Stimulated activated CD4-positive, alpha-beta T cell treated with anti-CD3 and anti-CD28 coated beads, Interleukin-1b, Interleukin-23, amount 100 ng/mL, for 1 hour (primary cell): ENCODE measurements at regions not wholly inside any gene's neighbourhood (a gene's known extent, or its start where the extent isn't known, plus 50 kb on each side); places are given as distances from the start of the nearest gene placed in this dataset.

Experiments
- DNase-seq, 2 donors: peaks; one replicate each; pipeline ENCODE4 v3.0.0-alpha.2; 2020; ENCODE audit warnings: low read depth in 2 of 2

DNA sequence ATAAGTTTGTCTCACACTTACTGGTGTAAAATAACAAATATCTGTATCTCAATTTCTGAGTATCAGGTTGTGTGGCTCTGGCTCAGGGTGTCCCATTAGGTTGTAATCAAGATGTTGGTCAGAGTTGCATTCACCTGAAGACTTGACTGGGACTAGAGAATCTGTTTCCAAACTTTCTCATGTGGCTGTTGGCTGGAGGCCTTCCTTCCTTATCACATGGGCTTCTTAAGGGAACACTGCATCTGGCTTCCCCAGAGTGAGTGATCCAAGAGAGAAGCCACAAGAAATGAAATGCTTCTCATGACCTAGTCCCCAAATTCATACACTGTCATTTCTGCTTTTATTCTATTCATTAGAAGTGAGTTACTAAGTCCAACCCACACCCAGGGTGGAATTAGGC lies 568.4 kb upstream of the CAMK1G start:
- DNase-seq: no peak

DNA sequence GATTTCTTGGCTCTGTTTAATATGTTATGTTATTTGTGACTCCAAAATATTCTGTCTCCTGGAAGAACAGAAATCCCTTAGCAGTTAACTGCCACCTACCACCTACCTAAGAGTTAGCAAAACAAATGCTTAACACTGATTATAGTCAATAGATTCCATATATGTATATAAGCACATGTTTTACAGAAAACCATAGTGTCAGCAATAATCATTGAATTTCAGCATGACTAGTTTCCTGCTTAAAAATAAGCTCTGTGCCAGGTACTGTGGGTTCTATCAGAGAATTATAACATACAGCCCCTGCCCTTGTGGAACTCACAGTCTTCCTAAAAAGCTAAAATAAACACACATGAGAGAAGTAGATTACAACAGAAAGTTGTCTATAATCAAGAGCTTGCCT lies 561.9 kb upstream of the CAMK1G start:
- no peak for DNase-seq

DNA sequence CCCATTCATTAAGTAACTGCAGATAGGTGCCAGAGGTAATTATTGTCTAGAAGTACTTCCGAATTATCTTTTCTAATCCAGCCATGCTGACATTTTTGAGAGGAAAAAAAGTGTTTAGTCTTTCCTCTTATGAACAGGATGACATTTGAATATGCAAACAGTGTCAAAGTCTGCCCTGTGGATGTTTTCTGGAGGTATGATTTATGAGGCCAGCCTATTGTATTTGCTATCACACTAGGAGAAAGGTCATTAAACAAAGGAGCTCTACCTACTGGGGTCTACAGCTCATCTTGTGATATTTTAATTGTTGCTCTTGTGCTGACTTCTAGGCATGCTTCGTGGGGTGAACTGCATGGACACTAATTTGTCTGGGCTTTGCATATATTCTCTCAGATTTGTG lies 559.7 kb upstream of the CAMK1G start:
- no peak for DNase-seq

DNA sequence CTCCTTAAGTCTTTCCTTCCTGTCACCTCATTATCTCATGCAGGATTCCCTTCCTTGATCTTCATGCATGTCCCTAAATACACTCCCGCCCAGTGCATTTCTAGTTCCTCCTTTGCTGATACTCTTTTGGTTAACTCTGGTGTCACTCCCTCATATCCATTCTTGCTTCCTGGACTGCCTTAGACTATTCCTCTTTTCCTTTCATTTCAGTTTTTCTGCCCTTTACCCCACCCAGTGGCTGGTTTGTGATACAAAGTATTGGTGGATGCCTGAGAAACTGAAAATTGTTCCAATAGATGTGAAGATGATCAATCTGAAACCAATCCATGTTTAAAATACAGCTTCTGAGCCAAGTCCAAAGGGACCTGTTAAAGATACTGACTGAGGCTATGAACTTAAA lies 553.8 kb upstream of the CAMK1G start:
- no peak for DNase-seq

DNA sequence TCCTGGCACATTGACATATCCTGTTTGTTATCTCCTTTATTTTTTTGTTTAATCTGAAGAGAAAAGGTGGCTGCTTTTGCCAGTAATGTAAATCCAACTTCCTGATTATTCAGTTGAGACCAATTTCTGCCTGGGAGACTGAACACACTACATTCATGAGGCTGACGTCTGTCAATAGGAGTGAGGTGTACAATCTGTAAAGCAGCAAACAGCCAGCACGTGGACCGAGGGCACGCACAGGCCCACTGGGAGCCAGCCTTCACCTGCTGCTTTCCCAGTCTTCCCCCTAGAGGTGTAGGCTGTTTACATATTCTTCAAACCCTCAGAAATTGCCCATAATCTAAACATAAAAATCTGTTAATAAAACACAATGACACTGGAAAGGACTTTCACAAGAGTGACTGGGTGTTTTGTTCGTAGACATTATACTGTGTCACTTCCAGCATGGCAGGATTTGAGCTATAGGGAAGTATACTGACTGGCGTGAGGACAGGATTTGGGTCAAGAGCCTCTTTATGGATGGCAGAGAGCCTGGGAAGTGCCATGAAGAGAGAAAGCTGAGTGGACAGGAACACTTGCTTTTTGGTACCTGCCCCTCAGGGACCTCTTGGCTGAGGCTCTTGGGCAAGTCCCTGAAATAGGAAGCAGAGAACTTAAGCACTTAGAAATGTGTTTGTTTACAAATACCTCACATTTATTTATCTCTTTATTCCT lies 552.9 kb upstream of the CAMK1G start:
- no peak for DNase-seq

DNA sequence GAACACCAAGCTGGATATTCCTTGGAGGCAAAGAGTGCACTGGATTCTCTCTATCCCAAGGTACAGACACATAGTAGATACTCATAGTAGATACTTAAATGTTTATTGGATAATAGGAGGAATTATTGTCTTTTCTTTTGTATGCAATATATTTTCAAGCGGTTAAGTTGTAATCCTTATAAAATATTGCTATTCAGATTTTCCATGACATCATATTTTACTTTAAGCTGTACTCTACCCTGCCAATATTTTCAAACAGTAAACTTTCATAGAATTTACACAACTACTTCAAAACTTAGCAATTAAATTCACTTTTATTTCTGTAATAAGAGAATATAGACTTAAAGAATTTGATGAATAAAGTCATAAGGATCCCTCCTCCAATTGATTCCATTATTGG lies 546.5 kb upstream of the CAMK1G start:
- no peak for DNase-seq

DNA sequence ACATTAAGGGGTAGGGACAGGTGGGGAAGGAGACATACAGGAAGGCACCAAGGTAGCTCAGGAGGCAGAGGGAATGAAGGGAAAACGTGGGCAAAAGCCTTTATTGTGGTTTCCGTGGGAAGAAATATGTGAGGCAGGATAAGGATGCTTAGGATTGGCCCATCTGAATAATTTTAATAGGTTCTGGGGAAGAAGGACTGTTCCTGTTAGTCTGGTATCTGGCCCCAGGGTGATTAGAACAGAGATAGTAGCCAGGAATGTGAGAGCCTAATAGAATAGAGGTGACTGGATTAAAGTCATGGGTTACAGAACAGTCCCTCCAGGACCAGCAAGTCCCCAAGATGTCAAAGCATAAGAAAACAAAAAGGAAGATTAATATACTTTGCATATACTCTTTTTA lies 545.2 kb upstream of the CAMK1G start:
- no peak for DNase-seq

DNA sequence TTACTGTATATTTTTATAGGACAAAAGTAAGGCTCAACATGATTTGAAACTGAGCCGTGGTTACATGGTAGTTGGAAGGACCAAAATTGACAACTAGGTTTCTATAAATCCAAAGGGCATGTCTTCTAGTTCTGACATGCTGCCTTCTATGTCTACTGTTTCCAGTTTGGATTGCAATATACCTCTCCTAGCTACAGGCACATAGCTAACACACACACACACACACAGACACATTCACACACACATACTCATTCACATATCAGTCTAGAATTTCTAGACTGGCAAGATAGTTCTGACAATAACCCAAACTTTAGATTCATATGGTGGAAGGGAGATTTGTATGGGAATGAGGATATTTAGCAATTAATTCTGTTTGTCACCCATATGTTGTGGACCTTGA lies 544.8 kb upstream of the CAMK1G start:
- DNase-seq: no peak

DNA sequence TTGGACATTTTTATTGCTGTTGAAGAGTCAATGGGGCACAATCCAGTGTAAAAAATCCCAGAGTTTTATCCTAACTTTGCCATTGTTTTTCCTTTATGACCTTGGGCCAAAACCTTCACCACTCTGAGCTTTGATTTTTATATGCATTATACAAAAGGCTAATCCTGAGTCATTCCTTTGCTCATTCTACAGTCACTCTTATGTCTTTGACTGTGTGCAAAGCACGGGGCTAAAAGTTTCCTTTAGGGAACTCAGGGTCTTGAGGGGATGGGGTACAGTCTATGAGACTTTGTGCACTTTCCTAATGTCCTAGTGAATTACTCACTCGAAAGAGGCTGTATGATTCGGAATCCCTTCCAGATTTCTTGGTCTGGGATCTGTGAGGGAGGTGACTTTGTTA lies 543.2 kb upstream of the CAMK1G start:
- DNase-seq: no peak

DNA sequence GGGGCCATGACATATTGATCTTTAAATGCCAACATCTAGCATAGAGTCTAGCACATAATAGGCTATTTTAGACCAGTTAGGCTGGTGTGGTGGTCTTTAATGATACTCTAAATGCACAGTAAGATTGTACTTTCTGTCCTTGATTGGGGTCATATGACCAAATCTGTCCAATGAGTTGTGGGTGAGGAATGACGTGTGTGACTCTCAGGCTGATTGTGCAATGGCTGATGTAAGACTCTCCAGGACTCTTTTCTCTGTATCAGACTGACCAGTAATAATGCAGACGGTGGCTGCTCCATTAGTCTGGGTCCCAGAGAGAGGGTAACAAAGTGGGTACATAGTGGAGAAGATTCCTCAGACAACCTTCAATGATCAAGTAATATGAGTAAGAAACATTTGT lies 541.6 kb upstream of the CAMK1G start:
- no peak for DNase-seq

DNA sequence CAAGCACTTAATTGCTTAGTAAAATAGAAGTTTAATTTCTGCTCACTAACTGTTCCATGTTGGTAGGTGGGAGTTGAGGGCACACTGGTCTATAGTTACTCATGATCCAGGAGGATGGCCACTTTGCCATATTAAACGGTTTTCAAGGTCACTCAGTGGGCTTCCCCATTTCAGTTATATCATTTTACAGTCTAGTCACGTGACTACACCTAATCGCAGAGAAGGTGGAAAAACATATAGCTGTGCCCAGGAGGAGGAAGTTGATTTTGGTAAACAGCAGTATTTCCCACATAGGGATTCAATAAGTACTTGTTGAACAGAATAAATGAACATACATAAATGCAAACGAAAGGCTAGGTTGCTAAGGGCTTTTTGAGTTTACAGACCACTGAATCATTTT lies 541.1 kb upstream of the CAMK1G start:
- no peak for DNase-seq

DNA sequence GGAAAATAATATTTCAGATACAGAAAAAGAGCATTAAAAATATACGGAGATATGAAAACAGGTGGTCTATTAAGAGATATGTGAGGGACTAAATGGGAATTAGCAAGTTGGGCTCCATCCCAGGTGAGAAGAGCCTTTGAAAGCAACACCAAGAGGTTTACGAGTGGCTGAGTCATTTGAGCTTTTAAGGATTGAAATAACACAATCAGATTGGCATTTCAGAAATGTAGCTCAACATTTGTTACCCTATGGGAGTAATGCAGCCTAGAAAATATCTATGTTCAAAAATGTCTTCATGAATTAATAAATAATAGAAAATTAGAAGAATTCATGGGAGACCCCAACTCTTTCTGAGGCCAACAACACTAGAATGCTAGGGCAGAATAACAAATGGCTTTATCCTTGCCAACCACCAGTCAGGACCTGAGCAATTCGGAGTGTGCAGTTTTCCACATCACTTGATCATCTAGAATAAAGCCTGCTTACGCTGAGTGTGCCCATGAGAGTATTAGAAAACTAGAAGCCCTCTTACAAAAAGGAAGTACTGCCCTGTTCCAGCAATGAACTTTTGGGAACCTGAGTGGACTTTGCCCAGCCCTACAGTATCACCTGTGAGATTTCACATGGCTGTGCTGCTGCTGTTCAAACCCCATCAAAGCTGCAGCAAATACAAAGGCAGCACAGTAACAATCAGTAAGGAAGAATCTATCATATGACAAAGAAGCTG lies 538.0 kb upstream of the CAMK1G start:
- no peak for DNase-seq

DNA sequence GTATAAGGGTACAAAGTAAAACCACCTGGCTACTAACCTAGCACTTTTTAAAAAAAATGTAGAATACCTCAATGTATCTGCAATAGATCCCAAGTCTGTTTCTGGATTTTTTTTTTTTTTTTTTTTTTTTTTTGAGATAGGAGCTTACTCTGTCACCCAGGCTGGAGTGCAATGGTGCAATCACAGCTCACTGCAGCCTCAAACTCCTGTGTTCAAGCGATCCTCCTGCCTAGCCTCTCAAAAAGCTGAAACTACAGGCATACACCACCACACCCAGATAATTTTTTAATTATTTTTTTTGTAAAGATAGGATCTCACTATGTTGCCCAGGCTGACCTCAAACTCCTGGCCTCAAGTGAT lies 537.5 kb upstream of the CAMK1G start:
- no peak for DNase-seq

DNA sequence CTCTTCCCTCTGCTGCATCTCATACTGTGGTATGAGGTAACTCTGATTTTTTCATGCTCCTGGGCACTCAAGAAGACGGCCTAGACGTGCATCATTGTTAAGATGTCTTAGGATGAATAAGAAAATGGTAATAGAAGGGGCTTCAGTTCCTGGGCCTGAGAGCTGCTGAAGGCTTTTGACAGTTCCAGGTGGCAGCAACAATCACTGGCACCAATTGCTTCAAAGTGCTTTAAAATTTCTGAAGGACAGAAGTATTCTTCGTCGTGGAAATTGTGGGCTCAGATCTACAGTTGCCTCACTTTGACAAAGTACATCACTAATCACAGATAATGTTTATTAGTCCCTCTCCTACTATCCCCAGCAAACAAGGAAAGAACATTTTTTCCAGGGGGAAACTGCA lies 536.6 kb upstream of the CAMK1G start:
- DNase-seq: no peak

DNA sequence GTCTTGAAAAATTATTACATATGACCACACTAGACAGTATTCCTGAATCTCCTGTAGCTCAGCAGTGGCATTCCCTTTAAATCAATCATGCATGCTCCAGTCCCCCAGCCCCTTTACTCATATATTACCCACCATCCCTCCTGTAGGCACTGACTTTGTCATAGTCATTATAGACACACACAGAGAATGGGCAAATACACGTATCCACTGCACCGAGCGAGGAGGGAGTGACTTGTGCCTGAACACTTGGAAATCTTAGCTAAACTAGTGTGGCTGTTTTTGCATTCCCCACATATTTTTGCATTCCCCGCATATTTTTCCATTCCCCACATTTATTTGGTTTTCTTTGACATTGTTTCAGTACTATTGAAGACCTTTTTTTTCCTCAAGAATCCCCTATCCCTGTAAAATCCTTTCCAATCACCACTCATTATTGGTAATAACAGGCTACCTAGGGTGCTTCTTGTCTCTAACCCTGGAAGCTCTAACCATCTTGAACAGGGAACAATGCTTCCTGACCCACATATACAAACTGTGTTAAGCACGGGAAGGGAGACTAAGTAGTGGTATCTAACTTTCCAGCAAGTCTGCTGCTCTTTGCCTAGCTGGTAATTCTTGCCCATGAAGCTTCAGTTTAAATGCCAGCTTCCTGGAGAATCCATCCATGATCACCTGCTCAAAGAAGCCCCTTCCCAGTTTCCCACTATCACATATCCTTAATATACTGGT lies 534.4 kb upstream of the CAMK1G start:
- DNase-seq: no peak

DNA sequence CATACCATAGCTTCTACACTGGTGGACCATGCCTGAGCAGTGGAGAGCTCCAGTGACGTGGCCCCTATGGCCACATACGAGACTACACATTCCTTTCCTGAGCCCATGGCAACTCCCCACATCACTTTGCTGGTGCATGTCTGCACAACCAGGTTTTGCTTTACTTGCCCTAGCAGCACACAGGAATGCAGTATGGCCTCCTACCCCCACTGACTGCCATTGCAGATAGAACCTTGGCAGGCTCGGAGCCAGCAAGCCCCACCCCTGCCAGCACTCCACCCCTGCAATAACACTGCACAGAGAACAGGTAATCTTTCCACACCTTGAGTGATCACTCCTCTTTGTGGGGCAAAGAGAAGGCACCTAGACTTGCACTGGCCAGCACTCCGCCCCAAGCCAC lies 531.9 kb upstream of the CAMK1G start:
- DNase-seq: no peak

DNA sequence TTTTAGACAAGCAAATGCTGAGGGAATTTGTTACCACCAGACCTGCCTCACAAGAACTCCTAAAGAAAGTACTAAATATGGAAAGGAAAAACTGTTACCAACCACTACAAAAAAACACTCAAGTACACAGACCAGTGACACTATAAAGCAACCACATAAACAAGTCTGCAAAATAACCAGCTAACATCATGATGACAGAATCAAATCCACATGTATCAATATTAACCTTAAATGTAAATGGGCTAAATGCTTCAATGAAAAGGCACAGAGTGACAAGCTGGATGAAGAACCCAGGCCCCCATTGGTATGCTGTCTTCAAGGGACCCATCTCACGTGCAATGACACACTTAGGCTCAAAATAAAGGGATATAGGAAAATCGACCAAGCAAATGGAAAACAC lies 529.9 kb upstream of the CAMK1G start:
- DNase-seq: no peak

DNA sequence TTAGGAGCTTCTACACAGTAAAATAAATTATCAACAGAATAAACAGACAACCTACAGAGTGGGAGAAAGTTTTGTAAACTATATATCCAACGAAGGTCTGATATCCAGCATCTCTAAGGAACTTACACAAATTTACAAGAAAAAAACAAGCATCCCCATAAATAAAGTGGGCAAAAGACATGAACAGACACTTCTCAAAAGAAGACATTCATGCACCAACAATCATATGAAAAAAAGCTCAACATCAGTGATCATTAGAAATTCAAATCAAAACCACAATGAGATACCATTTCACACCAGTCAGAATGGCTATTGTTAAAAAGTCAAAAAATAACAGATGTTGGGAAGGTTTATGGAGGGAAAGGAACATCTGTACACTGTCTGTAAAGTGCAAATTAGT lies 526.4 kb upstream of the CAMK1G start:
- no peak for DNase-seq

DNA sequence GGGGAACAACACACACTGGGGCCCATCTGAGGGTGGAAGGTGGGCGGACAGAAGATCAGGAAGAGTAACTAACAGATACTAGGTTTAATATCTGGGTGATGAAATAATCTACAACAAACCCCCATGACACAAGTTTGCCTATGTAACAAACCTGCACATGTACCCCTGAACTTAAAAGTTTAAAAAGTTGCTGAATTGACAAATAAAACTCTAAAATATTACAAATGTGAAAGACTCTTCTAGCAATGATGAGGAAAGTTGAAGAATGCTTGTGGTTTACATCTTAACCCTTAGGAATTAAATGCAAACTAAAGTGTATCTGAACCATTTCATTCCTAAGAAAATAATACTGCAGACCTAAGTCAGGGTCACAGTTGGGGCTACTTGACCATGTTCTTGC lies 525.6 kb upstream of the CAMK1G start:
- DNase-seq: no peak

DNA sequence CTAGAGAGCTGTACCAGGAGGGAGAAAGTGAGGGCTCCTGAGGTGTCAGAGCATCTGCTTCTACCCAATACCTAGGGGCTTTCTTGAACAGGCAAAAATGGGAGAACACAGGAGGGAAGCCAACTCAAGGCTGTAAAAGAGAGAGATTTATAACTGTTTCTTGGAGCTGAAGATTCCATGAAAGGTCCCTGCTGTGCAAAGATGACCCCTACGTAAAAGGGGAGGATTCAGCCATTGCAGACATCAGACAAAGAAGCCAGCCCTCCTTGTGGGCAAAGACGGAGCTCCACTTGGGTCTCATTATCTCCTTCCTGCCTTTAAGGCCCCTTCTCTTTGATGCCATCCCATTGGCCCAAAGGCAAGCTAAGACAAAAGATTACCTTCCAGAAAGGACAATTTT lies 524.1 kb upstream of the CAMK1G start:
- DNase-seq: no peak

DNA sequence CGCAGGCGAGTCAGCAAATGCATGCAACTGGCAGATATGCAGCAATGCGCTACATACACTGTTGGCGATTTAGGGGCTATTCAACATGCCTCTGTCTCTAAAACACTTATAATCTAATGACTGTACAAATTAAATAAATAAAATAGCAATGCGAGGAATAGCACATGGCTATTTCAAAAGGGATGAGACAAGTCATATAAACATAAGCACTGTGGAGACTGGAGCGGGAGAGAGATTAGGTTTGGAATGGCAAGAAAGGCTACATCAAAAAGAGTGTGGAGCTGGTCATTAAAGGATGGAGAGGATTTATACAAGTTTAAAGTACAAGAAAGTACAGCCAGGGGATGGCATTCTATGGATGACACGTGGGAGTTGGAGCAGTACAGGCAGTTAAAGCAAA lies 523.5 kb upstream of the CAMK1G start:
- no peak for DNase-seq

DNA sequence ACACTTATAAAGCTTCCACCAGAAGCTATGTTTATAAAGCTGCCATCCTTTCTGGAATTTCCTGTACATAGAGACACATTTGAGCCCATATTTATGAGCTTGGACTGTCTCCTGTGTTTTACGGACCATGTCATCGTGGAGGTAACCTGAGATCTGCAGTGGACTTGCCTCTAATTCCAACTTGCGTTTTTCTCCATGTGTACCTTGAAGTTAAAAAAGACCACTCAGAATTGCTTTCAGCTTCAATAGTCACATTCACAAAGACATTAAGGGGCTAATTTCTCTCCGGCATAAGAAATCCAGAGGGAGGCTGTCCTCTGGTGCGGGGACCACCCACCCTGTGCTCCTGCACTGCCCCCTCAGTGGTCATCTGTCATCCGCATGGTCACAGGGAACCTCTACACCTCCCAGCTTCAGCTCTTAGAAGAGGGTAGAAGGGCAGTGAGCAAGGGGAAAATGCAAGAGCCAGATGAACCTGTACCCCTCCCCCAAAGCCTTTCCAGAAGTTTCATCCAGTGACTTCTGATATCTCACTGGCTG lies 521.4 kb upstream of the CAMK1G start:
- no peak for DNase-seq

DNA sequence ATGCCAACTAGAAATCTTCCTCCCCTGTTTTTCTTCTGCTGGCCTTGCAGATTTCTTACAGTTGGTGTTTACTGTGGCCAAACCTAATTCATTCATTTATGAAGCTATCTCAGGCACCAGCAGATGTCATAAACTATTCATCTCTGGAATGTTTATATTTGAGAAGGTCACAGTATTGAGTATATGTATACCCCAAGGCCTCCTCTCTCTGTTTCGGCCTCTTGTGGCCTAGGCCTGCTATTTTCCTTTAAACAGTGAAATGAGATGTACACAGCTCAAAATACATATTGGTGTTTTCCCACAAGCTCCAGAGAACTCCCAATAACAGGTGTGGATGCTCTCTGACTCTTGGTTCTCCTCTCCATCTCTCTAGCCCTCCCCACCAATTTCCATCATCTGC lies 520.7 kb upstream of the CAMK1G start:
- DNase-seq: no peak
